Liver (tissue), 3 donors: ENCODE measurements at regions not wholly inside any gene's neighbourhood (a gene's known extent, or its start where the extent isn't known, plus 50 kb on each side); places are given as distances from the start of the nearest gene placed in this dataset.

Experiments
- EGR1 ChIP-seq, 2 donors: IDR thresholded peaks; 2 replicates each; pipeline ENCODE4 v1.6.1; 2016 to 2018; ENCODE audit warnings: antibody characterized with exemption in 2 of 2, low read depth in 2 of 2
- FOXA1 ChIP-seq: IDR thresholded peaks from 2 replicates; pipeline ENCODE4 v1.6.1; 2016; ENCODE audit warnings: antibody characterized with exemption
- GABPA ChIP-seq, 2 donors: IDR thresholded peaks in 1 of 2; conservative IDR thresholded peaks in 1 of 2; 2 replicates each; pipeline ENCODE4 v1.6.1; 2016; ENCODE audit warnings: antibody characterized with exemption in 2 of 2, mild to moderate bottlenecking in 1 of 2, moderate library complexity in 1 of 2
- JUND ChIP-seq, 2 donors: IDR thresholded peaks; 2 replicates each; pipeline ENCODE4 v1.6.1; 2016; ENCODE audit warnings: antibody characterized with exemption in 2 of 2
- RAD21 ChIP-seq, 2 donors: IDR thresholded peaks; 2 replicates each; pipeline ENCODE4 v1.6.1; 2016; ENCODE audit warnings: antibody characterized with exemption in 2 of 2, mild to moderate bottlenecking in 2 of 2
- RXRA ChIP-seq, 2 donors: IDR thresholded peaks; 2 replicates each; pipeline ENCODE4 v1.6.1; 2017 to 2018; ENCODE audit warnings: antibody characterized with exemption in 2 of 2, mild to moderate bottlenecking in 1 of 2
- SP1 ChIP-seq: IDR thresholded peaks from 2 replicates; pipeline ENCODE4 v1.6.1; 2018; ENCODE audit warnings: antibody characterized with exemption, mild to moderate bottlenecking
- TAF1 ChIP-seq: conservative IDR thresholded peaks from 2 replicates; pipeline ENCODE4 v1.6.1; 2016; ENCODE audit warnings: antibody characterized with exemption, mild to moderate bottlenecking
- YY1 ChIP-seq: IDR thresholded peaks from 2 replicates; pipeline ENCODE4 v1.6.1; 2016; ENCODE audit warnings: antibody characterized with exemption, mild to moderate bottlenecking
- TF ChIP-seq, protein P1 (sequence below): fragments of 150-350 bp; IDR thresholded peaks from 2 replicates; pipeline ENCODE4 v1.5.1; 2017; ENCODE audit warnings: improper control_type of control experiment, low read depth, low read length; ENCODE audit not compliant: missing input control
- TF ChIP-seq, protein P2 (sequence below): IDR thresholded peaks from 2 replicates; pipeline ENCODE4 v1.6.1; 2016; ENCODE audit warnings: antibody characterized with exemption
- TF ChIP-seq, protein P3 (sequence below): IDR thresholded peaks from 2 replicates; pipeline ENCODE4 v1.6.1; 2016; ENCODE audit warnings: antibody characterized with exemption
- TF ChIP-seq, protein P4 (sequence below): IDR thresholded peaks from 2 replicates; pipeline ENCODE4 v1.6.1; 2016; ENCODE audit warnings: antibody characterized with exemption, mild to moderate bottlenecking
- donor health status: healthy.
- donor health status: healthy.

DNA sequence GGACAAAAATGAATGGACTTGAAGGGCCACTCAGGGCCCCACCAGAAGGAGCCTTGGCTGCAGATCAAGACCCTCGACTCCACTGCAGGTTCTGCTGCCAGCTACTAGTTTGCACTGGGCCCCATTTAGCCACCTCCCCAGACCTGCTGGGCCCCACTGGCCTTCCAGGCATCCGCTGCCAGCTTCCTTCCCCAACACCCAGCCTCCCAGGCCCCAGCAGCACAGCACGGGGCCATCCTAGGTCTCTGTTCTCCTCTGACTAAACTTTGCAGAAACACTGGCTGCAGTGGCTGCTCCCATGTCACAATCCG is 277.4 kb upstream of the KLF14 start:
- TF ChIP-seq, protein P1, sequence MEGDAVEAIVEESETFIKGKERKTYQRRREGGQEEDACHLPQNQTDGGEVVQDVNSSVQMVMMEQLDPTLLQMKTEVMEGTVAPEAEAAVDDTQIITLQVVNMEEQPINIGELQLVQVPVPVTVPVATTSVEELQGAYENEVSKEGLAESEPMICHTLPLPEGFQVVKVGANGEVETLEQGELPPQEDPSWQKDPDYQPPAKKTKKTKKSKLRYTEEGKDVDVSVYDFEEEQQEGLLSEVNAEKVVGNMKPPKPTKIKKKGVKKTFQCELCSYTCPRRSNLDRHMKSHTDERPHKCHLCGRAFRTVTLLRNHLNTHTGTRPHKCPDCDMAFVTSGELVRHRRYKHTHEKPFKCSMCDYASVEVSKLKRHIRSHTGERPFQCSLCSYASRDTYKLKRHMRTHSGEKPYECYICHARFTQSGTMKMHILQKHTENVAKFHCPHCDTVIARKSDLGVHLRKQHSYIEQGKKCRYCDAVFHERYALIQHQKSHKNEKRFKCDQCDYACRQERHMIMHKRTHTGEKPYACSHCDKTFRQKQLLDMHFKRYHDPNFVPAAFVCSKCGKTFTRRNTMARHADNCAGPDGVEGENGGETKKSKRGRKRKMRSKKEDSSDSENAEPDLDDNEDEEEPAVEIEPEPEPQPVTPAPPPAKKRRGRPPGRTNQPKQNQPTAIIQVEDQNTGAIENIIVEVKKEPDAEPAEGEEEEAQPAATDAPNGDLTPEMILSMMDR = no peak
- TF ChIP-seq, protein P2, sequence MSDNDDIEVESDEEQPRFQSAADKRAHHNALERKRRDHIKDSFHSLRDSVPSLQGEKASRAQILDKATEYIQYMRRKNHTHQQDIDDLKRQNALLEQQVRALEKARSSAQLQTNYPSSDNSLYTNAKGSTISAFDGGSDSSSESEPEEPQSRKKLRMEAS = no peak
- TF ChIP-seq TAF1 (no peak), GABPA (IDR thresholded peaks at IDR 0.05 in 1 of 2, conservative IDR thresholded peaks at IDR 0.05 in 1 of 2) (no peak), SP1 (no peak), FOXA1 (no peak), RXRA (IDR thresholded peaks at IDR 0.05) (no peak), RAD21 (IDR thresholded peaks at IDR 0.05) (no peak), JUND (IDR thresholded peaks at IDR 0.05) (no peak), YY1 (no peak), EGR1 (IDR thresholded peaks at IDR 0.05; ENCODE audit: low read depth in 2 of 2) (no peak)
- TF ChIP-seq, protein P3, sequence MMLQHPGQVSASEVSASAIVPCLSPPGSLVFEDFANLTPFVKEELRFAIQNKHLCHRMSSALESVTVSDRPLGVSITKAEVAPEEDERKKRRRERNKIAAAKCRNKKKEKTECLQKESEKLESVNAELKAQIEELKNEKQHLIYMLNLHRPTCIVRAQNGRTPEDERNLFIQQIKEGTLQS = no peak
- TF ChIP-seq, protein P4, sequence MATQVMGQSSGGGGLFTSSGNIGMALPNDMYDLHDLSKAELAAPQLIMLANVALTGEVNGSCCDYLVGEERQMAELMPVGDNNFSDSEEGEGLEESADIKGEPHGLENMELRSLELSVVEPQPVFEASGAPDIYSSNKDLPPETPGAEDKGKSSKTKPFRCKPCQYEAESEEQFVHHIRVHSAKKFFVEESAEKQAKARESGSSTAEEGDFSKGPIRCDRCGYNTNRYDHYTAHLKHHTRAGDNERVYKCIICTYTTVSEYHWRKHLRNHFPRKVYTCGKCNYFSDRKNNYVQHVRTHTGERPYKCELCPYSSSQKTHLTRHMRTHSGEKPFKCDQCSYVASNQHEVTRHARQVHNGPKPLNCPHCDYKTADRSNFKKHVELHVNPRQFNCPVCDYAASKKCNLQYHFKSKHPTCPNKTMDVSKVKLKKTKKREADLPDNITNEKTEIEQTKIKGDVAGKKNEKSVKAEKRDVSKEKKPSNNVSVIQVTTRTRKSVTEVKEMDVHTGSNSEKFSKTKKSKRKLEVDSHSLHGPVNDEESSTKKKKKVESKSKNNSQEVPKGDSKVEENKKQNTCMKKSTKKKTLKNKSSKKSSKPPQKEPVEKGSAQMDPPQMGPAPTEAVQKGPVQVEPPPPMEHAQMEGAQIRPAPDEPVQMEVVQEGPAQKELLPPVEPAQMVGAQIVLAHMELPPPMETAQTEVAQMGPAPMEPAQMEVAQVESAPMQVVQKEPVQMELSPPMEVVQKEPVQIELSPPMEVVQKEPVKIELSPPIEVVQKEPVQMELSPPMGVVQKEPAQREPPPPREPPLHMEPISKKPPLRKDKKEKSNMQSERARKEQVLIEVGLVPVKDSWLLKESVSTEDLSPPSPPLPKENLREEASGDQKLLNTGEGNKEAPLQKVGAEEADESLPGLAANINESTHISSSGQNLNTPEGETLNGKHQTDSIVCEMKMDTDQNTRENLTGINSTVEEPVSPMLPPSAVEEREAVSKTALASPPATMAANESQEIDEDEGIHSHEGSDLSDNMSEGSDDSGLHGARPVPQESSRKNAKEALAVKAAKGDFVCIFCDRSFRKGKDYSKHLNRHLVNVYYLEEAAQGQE = no peak
